ENCODE measurements at regions not wholly inside any gene's neighbourhood (a gene's known extent, or its start where the extent isn't known, plus 50 kb on each side); places are given as distances from the start of the nearest gene placed in this dataset.

GRCh38 chr4:23001478-23001877 is 308.7 kb downstream of the GBA3 start:
- no peak for DNase-seq

- DNase-seq, result no peak
Measured at GRCh38 chr4:22999419-22999818, 306.7 kb downstream of the GBA3 start.

GRCh38 chr4:22997358-22998224 is 304.9 kb downstream of the GBA3 start:
- DNase-seq, result no peak

- DNase-seq, result no peak
Measured at GRCh38 chr4:22991576-22991975, 298.8 kb downstream of the GBA3 start.

GRCh38 chr4:22988526-22988925 is 295.8 kb downstream of the GBA3 start:
- no peak for DNase-seq

- DNase-seq, result no peak
Measured at GRCh38 chr4:22987870-22988269, 295.1 kb downstream of the GBA3 start.

- DNase-seq, result no peak
Measured at GRCh38 chr4:22986881-22987280, 294.1 kb downstream of the GBA3 start.

- no peak for DNase-seq
Measured at GRCh38 chr4:22986262-22986661, 293.5 kb downstream of the GBA3 start.

- no peak for DNase-seq
Measured at GRCh38 chr4:22984390-22984789, 291.7 kb downstream of the GBA3 start.

GRCh38 chr4:22978656-22979055 is 285.9 kb downstream of the GBA3 start:
- no peak for DNase-seq

- no peak for DNase-seq
Measured at GRCh38 chr4:22970665-22971064, 277.9 kb downstream of the GBA3 start.

- DNase-seq, result no peak
Measured at GRCh38 chr4:22969287-22969896, 276.7 kb downstream of the GBA3 start.

GRCh38 chr4:22962295-22962694 is 269.6 kb downstream of the GBA3 start:
- no peak for DNase-seq

- DNase-seq, result no peak
Measured at GRCh38 chr4:22959483-22959882, 266.7 kb downstream of the GBA3 start.

GRCh38 chr4:22957774-22958309 is 265.1 kb downstream of the GBA3 start:
- no peak for DNase-seq

GRCh38 chr4:22949161-22949855 is 256.6 kb downstream of the GBA3 start:
- DNase-seq, result no peak

GRCh38 chr4:22947851-22948250 is 255.1 kb downstream of the GBA3 start:
- DNase-seq, result no peak

- no peak for DNase-seq
Measured at GRCh38 chr4:22942920-22943559, 250.3 kb downstream of the GBA3 start.

- DNase-seq, result no peak
Measured at GRCh38 chr4:22941688-22942375, 249.1 kb downstream of the GBA3 start.

- no peak for DNase-seq
Measured at GRCh38 chr4:22932326-22932725, 239.6 kb downstream of the GBA3 start.

- no peak for DNase-seq
Measured at GRCh38 chr4:22922426-22922825, 229.7 kb downstream of the GBA3 start.

- DNase-seq, result no peak
Measured at GRCh38 chr4:22921936-22922335, 229.2 kb downstream of the GBA3 start.
